ENCODE measurements at regions not wholly inside any gene's neighbourhood (a gene's known extent, or its start where the extent isn't known, plus 50 kb on each side); places are given as distances from the start of the nearest gene placed in this dataset.

DNA sequence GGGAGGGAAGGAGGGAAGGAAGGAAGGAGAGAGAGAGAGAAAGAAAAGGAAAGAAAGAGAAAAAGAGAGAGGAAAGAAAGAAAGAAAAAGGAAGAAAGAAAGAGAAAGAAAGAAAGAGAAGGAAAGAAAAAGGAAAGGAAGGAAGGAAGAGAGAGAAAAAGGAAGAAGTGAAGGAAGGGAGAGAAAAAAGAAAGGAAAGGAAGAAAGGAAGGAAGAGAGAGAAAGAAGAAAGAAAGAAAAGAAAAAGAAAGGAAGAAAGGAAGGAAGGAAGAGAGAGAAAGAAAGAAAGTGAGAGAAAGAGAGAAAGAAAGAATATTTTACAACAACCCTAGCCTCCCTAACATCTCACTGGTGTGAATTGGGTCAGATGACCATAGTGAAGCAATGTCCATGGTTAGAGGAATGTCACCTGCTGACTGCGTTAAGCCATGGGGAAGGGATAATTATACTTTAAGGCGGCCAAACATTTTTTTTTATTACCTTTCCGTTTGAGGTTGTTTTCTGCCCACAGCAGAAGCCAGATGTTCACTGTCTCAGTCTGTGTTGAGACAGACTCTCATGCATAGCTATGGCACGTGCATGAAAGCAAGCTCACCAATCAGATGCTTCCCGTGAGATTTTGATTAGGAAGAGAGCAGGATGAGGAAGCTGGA is 76.4 kb downstream of the SNRPE start:
- no peak overlapping the region for H3K27ac ChIP-seq (ENCODE audit: low read length)
- BruUV-seq (replicated peaks): no TSS peak
- intact Hi-C loops (cut with micrococcal nuclease): no loop called here
- H4K20me1 ChIP-seq (ENCODE audit: low read length): no peaks in the 10 kb centered on the region
- no peaks in the 10 kb centered on the region for H3K36me3 ChIP-seq (ENCODE audit: low read depth, low read length)
- no peak overlapping the region for H3K9ac ChIP-seq (ENCODE audit: low read length)
- ChIA-PET POLR2A (ENCODE audit: unreplicated experiment) (no interaction called here), CTCF (no interaction called here)
- DNase-seq (no peak), ATAC-seq (no peak)
- H3K27me3 ChIP-seq (ENCODE audit: low read length): no peaks in the 10 kb centered on the region
- H3K4me3 ChIP-seq (ENCODE audit: low read length): no peak overlapping the region
- H3K79me2 ChIP-seq (ENCODE audit: low read length): no peaks in the 10 kb centered on the region
- no peak for TF ChIP-seq EZH2phosphoT487 (IDR thresholded peaks at IDR 0.05; ENCODE audit: borderline replicate concordance, low read length)
- TF ChIP-seq EZH2 (IDR thresholded peaks at IDR 0.05; ENCODE audit: low read length, unreplicated experiment): no peak
- TF ChIP-seq, protein P1, sequence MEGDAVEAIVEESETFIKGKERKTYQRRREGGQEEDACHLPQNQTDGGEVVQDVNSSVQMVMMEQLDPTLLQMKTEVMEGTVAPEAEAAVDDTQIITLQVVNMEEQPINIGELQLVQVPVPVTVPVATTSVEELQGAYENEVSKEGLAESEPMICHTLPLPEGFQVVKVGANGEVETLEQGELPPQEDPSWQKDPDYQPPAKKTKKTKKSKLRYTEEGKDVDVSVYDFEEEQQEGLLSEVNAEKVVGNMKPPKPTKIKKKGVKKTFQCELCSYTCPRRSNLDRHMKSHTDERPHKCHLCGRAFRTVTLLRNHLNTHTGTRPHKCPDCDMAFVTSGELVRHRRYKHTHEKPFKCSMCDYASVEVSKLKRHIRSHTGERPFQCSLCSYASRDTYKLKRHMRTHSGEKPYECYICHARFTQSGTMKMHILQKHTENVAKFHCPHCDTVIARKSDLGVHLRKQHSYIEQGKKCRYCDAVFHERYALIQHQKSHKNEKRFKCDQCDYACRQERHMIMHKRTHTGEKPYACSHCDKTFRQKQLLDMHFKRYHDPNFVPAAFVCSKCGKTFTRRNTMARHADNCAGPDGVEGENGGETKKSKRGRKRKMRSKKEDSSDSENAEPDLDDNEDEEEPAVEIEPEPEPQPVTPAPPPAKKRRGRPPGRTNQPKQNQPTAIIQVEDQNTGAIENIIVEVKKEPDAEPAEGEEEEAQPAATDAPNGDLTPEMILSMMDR (conservative IDR thresholded peaks at IDR 0.05; ENCODE audit: low read depth, low read length): no peak
- H3K9me2 ChIP-seq (replicated peaks; ENCODE audit: low read length): no peaks in the 10 kb centered on the region
- peaks cover 14% of the 10 kb centered on the region for H3K4me1 ChIP-seq (ENCODE audit: insufficient read depth, low read length)
- H3K9me3 ChIP-seq (ENCODE audit: low read length): no peaks in the 10 kb centered on the region
- no peak overlapping the region for H3K4me2 ChIP-seq (ENCODE audit: low read length)
- H2AFZ ChIP-seq (ENCODE audit: low read length): no peak overlapping the region
- H3F3A ChIP-seq (ENCODE audit: low read length, unreplicated experiment): no peaks in the 10 kb centered on the region

- H3K36me3 ChIP-seq (ENCODE audit: low read depth, low read length): no peaks in the 10 kb centered on the region
- intact Hi-C loops (cut with micrococcal nuclease): loop anchor here (10.0 kb wide), 1 partner anchor 50 kb away; no protein-coding TSS in a partner anchor
- POLR2A ChIA-PET (ENCODE audit: unreplicated experiment): interaction anchor here (0.7 kb wide), 1 partner anchor 43 kb away, joined by 5 read pairs; no protein-coding TSS in a partner anchor
These were observed 83.4 kb downstream of the SNRPE start for GRCh38 chr1:203944651-203945404.

More at GRCh38 chr1:203944651-203945404, 83.4 kb downstream of the SNRPE start:
- no peak overlapping the region for H3K27ac ChIP-seq (ENCODE audit: low read length)
- H3K9me3 ChIP-seq (ENCODE audit: low read length): no peaks in the 10 kb centered on the region
- no peak overlapping the region for H3K9ac ChIP-seq (ENCODE audit: low read length)
- H3K79me2 ChIP-seq (ENCODE audit: low read length): no peaks in the 10 kb centered on the region
- TF ChIP-seq EZH2 (IDR thresholded peaks at IDR 0.05; ENCODE audit: low read length, unreplicated experiment): no peak
- no peak for TF ChIP-seq EZH2phosphoT487 (IDR thresholded peaks at IDR 0.05; ENCODE audit: borderline replicate concordance, low read length)
- TF ChIP-seq, protein P1 (conservative IDR thresholded peaks at IDR 0.05; ENCODE audit: low read depth, low read length): no peak
- no peak for DNase-seq
- H3K9me2 ChIP-seq (replicated peaks; ENCODE audit: low read length): no peaks in the 10 kb centered on the region
- H2AFZ ChIP-seq (ENCODE audit: low read length): no peak overlapping the region
- no peak overlapping the region for H3K4me2 ChIP-seq (ENCODE audit: low read length)
- no peaks in the 10 kb centered on the region for H3F3A ChIP-seq (ENCODE audit: low read length, unreplicated experiment)
- H3K4me1 ChIP-seq (ENCODE audit: insufficient read depth, low read length): no peaks in the 10 kb centered on the region
- CTCF ChIA-PET: no interaction called here
- no peaks in the 10 kb centered on the region for H3K27me3 ChIP-seq (ENCODE audit: low read length)
- no peaks in the 10 kb centered on the region for H4K20me1 ChIP-seq (ENCODE audit: low read length)
- no peak for ATAC-seq
- no TSS peak for BruUV-seq (replicated peaks)
- H3K4me3 ChIP-seq (ENCODE audit: low read length): no peak overlapping the region
